ENCODE measurements at regions not wholly inside any gene's neighbourhood (a gene's known extent, or its start where the extent isn't known, plus 50 kb on each side); places are given as distances from the start of the nearest gene placed in this dataset.

DNA sequence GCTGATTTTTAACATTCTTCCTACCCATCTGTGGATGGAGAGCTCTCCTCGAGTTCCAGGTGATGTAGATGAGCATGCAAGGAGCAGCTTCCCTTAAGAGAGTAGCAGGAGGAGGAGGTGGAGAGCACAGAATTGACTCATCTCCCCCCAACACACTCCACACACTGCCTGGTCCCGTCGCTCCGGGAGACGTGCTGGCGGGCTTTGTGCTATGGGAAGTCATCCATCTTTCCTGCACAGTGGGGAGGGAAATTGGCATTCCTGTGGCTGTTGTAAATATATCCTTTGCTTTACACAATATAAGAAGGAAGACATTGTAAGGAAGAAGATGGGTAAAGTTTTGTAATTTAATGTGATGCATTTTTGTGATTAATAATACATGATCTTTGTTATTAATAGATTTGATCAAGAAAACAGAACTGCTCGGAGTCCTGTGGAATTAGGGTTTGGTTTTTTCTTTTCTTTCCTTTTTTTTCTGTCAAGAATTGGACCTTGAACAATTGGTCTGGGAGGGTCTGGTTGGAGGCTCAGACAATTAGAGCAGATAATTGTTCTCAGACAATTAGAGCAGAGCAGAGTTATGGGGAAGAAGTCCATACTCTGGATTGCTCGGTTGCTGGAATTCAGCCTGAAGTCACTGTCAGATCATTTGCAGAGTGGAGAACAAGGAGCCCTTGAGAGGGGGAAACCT, 297.8 kb downstream of the GADD45G start:
- DNase-seq (ENCODE audit: low read depth in 3 of 3) = no peak

DNA sequence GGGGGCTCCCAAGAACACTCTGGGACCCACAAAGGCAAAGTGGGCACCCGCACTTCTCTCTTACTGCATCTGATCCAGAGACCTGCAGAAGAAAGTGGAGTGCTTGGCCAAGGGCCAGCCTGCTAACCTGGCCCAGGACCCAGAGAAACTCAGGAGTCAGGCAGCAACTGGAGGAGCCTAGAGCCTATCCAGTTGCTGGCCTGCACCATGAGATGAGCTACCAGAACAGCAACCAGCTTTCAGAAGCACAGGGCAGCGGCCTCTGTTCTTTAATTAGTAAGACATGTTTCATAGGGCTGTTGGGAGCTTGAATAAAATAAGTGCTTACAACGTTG, 298.3 kb downstream of the GADD45G start:
- DNase-seq (ENCODE audit: low read depth in 3 of 3) = no peak

DNA sequence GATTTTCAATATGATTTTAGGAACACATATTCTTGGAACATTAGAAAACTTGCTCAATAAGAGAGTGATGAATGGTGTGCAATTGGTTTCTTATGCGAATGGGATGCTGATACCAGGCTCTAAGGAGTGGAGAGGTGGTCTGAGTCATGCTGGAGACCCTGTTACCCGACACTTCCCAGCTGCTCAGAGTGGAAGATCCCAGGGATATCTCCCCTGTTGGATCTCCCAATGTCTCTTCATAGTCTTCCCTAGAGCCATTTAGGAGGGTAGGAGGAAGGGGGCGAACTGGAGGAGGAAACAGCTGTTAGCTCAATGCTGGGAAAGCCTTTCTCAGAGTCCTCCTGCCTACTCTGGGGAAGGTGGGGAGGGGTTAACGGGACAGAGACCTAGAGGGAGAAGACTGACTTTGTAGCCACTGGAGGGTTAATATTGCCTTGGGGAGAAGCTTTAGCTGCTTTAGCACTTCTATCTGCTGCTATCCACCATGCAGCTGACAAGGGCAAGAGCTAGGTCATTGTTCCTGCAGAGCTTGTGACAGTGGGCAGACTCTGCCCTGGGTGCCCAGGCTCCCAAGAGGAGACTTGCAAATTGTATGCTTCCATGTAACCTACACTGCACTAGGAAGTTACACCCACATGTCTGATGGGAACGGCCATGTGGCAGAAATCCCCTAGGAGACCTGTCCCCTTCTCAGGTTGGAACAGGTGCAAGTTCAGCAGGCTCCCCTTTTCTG, 301.0 kb downstream of the GADD45G start:
- DNase-seq (ENCODE audit: low read depth in 3 of 3) = no peak

DNA sequence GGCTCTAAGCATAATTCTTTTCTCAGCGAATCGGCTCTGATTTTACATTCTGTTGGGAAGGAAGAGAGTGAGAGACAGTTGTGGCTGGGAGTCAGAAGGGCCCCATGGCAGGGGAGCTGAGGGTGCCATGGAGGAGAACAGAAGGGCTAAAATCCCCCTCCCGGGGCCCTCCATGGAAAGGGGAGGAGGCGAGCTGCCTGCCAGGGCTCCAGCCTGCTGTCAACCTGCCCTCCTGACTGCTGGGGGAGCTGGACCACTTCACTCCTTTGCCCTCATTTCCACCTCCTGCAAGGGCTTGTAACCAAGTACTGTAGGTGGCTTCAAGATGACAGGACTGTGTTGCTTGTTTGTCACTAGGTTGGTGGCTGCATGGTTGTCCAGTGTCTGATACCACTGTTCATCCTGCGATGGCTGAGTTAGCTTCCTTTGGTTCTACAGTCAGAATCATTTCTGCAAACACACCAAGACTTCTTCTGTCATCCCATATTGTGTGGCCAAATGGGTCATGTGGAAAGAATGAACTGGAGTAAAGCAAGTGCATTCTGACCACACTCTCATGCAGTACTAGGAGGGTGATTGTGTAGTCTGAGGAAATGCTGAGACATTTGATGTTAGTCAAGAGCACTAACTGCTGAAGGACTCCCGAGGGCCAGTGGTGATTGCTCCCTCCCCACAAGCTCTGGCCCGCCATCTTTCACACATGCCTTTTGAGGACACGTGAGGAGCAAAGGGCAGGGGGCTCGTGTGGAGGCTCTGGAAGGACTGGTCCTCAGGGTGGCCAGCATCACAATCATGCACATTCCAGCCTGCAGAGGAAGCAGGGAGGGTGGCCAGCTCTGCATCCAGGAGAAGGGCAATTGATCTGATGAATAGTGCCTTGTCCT, 307.2 kb downstream of the GADD45G start:
- DNase-seq (ENCODE audit: low read depth in 3 of 3) = no peak

DNA sequence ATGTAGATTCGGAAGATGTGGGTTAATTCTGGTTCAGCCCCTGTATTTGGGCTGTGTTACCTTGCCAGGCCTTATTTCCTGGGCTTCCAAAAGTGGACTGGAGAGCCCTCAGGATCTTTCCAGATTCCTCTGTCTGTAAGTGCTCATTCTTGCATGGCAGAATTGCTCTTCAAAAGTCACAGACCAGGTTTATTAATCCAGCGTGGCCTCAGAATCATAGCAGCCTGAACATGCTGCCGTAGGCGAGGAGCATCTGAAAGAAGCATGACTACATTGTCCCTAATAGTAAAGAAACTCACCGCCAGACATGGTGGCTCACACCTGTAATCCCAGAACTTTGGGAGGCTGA, 307.8 kb downstream of the GADD45G start:
- no peak for DNase-seq (ENCODE audit: low read depth in 3 of 3)

DNA sequence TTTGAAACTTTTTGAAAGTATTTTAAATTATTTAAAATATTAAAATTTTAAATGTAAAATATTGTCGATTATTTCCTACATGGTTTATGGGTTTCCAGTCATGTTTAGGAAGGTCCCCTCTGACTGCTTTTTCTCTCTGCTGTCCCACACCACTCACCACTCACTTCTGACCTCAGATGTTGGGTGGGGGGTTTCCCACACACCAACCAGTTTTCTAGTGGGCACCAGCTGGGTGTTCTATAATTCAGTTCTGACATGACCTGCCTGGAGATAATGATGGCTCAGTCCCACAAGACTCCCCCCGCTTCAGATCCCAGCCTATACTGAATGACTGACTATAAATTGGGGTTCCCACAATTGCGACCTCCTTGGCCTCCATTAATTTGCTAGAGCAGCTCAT, 310.4 kb downstream of the GADD45G start:
- DNase-seq (ENCODE audit: low read depth in 3 of 3) = no peak

DNA sequence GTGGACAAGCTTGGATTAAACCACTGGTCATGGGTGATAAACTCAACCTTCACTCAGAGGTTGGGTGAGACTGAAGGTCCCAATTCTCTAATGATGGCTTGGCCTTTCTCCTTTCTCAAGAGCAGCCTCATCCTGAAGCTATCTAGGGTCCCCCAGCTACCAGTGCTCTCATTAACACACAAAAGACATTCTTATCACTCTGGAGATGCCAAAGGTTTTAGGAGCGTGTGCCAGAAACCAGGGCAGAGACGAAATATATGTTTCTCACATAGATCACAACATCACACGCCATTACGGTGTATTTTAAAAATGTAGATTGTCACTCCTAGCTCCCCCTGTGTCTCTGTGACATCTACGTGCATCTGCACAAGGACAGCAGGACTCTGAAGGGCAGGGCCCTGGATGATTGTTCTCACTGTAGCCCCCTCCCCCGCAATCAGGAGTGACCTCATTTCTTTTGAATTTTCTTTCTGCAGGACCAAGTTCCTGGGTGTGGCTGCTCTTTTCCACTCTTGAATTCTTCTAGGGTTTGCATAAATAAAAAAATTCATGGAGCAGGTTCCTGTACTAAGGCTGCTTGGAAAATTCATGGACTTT, 311.3 kb downstream of the GADD45G start:
- no peak for DNase-seq (ENCODE audit: low read depth in 3 of 3)

DNA sequence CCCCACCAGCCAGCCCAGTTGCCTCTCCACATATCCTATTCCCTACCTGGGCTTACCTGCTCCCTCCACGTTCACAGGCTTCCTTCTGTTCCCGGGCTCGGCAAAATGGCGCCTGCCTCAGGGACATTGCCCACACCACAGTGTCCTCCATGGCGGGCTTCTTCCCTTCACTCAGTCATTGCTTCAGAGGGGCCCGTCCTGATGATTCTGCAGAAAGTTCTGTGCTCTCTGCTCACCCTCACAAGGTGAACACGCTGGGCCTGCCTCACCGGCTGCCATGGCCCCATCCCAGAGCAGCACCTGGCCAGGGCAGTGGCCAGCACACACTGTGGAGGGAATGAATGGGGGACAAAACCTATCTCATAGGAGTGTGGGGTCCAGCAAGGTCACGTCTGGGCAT, 313.0 kb downstream of the GADD45G start:
- no peak for DNase-seq (ENCODE audit: low read depth in 3 of 3)

DNA sequence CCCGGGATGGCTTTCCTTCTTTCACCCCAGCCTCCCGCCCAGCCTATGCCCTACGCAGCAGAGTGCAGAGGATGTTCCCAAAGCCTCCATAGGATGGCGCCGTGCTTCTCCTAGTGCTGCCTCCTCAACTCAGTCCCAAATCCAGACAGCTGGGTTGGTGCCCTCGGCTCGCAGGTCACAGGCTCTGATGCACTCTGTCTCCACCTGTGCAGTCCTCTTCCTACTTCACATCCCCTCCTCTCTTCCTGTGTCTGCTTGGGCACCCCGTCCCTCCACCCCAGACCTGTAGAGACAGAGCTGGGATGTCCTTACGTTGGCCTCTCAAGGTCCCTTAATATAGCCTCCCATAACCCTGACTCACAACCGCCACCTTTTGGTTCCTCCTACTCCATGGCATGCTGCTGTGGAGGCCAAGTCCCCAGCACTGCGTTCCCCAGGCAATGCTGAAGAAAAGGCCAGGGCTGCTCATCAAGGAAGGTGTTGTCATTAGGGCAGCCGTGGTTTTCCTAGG, 314.4 kb downstream of the GADD45G start:
- DNase-seq (ENCODE audit: low read depth in 3 of 3) = no peak

DNA sequence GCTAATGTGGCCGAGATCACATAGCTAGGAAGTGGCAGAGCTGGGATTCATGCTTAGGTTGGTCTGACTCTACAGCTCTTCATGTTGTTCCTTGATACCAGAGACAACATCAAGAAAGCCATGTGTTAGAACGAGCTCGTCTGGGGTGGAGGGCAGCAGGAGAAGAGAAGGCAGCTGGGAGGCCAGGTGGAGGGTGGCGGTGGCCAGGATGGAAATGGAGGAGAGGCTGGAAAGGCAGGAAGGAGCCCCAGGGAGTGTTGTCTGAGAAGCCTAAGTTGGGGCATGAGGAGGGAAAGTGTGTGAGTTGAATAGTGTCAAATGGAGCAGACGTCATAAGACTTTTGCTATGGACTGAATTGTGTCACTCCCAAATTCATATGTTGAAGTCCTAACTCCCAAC, 315.3 kb downstream of the GADD45G start:
- no peak for DNase-seq (ENCODE audit: low read depth in 3 of 3)

DNA sequence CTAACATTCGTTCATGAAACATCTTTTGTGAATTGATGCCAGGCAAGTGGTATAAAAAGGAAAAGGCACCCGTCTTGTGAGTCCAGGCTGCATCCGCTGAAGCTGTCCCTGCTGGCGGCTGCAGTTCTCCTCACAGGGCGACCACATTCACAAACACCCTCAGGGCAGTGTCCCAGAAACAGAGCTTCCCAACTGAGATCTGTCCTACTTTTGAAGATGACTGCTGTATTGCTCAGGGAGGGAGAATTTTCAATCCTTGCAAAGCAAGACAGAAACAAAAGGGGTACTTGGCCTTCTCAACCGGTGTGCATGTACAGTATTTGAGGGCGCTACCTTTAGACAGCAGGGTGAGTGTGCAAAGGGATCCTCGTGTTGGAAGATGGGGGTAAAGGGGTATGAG, 316.1 kb downstream of the GADD45G start:
- DNase-seq (ENCODE audit: low read depth in 3 of 3) = no peak

DNA sequence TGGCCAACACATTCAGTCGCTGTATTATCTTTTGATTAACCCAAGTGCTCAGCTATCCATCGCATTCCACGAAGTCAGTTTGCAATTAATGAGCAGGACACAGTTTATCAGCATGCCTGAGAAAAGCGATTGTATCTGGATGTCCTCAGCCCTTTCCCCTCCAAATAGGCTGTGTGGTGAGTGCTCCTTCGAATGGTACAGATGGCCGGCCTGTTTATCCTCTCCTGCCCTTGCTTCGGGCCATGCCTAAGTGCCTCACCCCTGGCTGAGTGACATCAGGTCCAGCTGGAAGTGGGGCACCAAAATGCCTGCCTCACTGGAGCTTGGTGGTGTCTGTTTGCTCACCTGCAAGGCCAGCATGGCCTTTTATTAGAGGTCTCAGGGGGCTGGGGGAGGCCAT, 317.3 kb downstream of the GADD45G start:
- no peak for DNase-seq (ENCODE audit: low read depth in 3 of 3)

DNA sequence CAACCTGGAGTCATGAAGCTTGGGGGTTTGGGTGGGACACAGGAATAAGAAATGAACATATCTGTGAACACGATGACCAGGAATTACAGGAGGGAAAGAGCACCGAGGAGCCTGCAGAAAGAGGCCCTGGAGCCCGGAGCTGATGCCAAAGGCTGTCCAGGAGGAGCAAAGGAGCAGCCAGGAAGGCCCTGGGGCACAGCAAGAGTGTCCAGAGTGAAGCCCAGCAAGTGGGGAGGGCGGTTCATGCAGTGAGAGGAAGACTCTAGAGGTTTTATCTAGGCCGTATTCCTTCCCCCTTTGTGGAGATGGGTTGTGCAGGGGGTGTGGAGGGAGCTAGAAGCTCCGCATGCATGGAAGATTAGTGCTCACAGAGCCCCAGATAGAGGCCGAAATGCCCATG, 318.4 kb downstream of the GADD45G start:
- no peak for DNase-seq (ENCODE audit: low read depth in 3 of 3)

DNA sequence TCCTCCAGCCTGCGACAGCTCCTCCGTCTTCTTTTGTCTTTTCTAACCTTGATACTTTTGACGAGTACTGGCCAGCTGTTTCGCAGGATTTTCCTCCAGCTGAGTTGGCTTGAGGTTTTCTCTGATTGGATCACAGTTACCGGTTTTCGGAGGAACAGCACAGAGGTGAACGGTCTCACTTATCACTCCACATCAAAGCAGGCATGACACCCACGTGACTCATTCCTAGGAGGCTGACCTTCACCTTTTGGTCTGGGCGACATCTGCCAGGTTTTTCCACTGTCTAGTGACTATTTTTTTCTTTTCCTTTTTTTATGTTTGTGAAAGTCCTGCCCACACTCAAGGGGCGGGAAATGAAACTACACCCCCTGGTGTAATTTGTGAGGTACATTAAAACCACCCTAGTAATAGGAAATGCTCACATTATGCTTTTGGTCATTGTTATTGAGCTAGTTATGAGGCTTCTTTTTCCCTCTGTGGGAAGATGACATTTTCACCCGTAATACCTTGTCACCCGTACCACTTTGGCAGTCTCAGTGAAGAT, 319.2 kb downstream of the GADD45G start:
- peak in 2 of 3 experiments; percentile 10 to 31 for DNase-seq (ENCODE audit: low read depth in 3 of 3)

DNA sequence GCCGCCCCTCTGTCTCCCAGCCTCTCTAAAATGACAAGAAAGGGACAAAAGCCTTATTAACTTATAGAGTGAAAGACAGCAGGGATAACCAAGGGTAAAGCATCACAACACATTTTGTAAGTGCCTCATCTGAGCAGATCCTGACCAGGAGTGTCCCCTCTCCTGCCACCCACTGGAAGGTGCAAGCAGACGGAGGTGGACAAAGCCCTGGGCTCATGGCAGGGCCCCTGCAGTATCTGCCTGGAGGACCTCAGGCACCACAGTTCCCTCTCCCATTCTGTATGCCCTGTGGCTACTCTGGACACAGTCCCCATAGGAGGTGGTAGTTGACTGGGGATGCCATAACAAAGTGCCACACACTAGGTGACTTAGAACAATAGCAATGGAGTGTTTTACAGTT, 319.8 kb downstream of the GADD45G start:
- no peak for DNase-seq (ENCODE audit: low read depth in 3 of 3)

DNA sequence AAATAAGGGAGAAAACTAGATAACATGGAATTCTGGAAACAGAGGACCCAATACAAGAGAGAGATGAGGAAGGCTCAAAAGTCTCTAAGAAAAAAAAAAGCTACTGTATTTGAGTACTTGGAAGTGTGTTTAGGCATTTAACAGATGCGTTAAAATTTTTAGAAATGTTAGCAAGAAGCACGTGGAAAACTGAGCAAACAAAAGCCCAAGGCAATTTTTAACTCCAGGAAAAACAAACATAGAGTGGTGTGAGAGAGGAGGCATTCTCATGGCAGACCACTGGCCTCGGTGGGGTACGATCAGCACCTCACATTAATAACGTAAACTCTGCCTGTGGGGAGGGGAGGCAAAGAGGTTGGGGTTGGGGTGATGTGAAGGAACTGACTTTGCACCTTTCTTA, 321.4 kb downstream of the GADD45G start:
- DNase-seq (ENCODE audit: low read depth in 3 of 3) = no peak

DNA sequence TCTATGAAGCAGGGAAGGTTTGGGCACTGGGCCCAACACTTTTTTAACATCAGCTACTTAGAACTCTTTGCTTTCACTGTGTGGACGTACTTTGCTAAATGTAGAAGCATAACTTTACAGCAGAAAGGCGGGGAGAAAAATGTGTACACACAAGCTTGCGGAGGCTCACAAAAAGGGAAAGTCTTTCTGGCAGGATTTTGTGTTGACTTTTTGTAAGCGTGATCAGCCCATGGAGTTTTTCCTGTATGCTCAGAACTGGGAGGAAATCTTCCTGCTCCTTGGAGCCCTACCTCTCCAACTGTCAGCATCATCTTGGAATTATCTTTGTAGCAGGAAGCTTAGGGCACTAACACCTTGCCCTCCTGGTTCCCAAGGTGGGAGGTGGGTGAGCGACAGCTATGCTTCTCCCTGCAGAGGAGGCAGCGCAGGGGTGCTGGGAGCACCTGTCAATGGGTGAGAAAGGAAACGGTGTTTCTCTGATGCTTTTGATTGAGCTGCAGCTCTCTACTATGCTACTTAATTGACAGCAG, 321.9 kb downstream of the GADD45G start:
- DNase-seq (ENCODE audit: low read depth in 3 of 3) = no peak

DNA sequence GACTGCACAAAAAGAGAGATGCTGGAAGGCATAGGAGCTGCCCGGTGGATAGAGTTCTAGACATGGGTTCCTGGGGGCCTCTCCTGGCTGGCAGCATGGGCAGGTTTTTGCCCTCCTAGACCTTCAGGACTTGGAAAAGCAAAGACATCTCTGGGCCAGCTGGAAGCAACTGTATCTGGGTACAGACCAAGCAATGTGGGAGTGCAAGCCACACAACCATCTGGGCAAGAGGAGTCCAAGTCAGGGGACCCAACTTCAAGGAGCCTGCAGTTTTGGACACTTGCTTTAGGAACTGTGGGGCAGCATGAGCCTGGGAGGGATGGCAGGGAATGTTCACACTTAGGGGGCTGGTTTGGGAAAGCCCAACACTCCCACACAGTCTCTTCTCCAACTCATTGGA, 323.3 kb downstream of the GADD45G start:
- DNase-seq (ENCODE audit: low read depth in 3 of 3) = no peak

DNA sequence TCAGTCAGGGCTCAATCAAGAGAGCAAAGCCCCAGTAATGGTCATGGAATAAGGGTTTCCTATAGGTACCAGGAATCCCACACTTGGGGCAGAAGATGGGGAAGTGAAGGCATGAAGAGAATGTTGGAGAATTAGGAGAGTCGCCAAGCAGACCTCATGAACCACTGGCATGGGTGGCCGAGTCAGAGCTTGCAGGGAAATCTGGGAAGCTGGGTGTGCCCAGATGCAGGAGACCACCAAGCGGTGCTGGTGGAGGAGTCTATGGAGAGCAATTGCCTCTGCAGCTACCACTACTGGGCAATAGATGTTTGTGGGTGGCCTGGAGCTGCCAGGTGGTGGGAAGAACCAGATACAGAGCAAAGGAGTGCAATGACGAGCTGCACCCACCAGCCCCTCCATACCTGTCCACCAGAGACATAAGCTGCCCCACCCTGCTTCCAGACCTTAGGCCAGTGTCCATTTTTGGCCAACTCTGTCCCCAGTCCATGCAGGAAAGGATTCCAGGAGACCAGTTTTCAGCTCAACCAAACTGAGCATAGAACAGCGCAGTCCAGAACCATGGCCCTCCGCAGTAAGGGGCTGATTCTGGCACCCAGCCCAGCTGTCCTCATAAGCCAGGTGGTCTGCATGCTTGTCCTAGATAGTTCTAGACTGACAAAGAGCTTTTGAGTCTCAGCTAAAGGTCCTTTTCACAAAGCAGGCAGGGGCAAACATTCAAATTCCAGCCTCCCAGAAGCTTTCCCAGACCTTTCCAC, 323.9 kb downstream of the GADD45G start:
- DNase-seq (ENCODE audit: low read depth in 3 of 3) = no peak

DNA sequence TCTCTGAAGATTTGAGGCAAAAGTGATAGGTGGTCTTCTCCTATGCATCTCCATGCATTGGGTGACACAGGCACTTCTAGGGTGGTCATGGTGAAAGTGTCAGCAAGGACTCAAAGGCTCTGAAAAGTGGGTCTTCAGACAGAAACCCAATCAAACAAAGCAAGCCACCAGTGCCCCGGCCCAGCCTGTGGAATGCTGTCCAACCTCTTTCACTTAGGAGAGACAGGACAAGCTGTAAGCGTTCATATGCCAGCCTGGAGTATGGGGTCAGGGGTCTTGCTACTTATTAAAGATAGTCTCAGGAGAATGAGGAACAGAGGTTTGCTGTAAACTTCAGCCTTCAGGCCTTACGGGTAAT, 324.5 kb downstream of the GADD45G start:
- DNase-seq (ENCODE audit: low read depth in 3 of 3) = no peak

All from stimulated activated CD4-positive, alpha-beta T cell treated with anti-CD3 and anti-CD28 coated beads, TNF-alpha, amount 100 ng/mL, for 4 hours (primary cell).